GM19023 (cell line): ENCODE measurements at regions not wholly inside any gene's neighbourhood (a gene's known extent, or its start where the extent isn't known, plus 50 kb on each side); places are given as distances from the start of the nearest gene placed in this dataset.
"Not testable (repeated sequence)": the region's sequence is repeated elsewhere in the genome, so short reads cannot be mapped to it uniquely, and the experiment has no call there.

Source experiments
- ATAC-seq: cut with Tn5 transposase; IDR thresholded peaks from one replicate; pipeline ENCODE4 v1.9.1; 2021; ENCODE audit warnings: mild to moderate bottlenecking, moderate library complexity; ENCODE audit not compliant: unreplicated experiment

- no peak for ATAC-seq
These were observed 347.7 kb downstream of the NPIPA8 start for GRCh38 chr16:17988839-17989238.

GRCh38 chr16:17986991-17987390 lies 349.5 kb downstream of the NPIPA8 start:
- ATAC-seq, result no peak

DNA sequence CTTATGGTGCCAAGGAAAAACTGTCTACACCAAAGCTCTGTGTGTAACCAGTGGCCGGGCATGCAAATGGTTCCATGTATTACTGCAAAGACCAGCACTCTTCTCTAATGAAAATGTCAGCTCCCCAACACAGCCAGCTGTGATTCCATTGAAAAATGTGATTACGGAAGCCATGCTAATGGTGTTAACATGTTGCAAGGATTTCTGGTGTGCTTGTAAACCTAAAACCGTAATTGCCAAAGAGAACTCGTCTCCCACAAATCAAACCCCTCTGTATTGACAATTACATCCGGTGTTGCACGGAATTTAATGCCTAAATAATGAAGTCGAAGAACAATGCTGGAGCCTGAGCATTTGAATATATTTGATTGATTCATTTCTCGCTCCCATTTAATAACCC lies 351.7 kb downstream of the NPIPA8 start:
- no peak for ATAC-seq

GRCh38 chr16:17983847-17984639 lies 352.5 kb downstream of the NPIPA8 start:
- ATAC-seq, result no peak

- ATAC-seq, result no peak
These were observed 353.4 kb downstream of the NPIPA8 start for GRCh38 chr16:17983114-17983513.

- no peak for ATAC-seq
These were observed 359.3 kb downstream of the NPIPA8 start for GRCh38 chr16:17977260-17977659.

DNA sequence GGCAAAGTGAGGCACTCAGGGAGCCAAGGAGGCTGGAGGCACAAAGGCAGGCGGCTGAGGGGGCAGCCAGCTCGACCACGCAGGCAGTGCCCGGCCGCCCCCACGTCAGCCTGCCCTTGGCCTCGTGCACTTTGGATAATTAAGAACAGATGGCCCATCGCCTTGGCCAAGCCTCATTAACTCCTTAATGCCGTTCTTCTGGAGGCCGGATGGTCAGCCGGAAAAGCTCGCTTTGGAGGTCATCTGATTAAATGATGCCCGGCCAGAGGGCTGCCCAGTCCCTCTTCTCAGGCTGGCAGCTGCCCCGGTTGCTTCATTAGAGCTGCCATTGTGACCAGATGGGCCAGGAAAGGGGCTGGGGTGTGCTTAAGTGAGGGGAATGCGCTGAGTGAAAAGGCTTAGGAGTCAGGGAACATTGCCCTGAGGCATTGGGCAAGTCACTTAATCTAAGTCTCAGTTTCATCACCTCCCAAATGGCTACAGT lies 364.0 kb downstream of the NPIPA8 start:
- no peak for ATAC-seq

DNA sequence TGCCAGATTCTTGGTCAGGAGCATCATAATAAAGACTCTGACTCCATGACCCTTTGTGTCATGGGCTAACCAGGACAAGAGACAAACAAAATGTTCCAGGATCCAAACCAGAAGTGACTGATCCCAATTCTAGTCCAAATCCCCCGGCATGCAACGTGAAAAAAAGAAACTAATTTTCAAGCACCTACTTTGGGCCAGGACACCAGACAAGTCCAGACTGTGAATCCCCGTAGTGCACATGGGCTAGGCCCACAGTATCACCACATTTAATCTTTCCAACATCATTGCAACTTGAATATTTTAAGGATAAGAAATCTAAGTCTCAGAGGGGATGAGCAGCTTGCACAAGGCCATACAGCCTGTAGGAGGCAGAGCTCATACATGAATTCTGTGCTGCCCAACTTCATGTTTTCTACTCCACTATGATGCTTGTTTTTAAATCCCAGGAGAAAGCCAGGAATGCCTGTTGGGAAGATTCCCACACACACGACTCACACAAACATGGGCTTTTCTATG lies 365.7 kb downstream of the NPIPA8 start:
- ATAC-seq, result no peak

GRCh38 chr16:17970157-17970765 lies 366.3 kb downstream of the NPIPA8 start:
- ATAC-seq, result no peak

- ATAC-seq, result no peak
These were observed 371.2 kb downstream of the NPIPA8 start for GRCh38 chr16:17965133-17965900.

DNA sequence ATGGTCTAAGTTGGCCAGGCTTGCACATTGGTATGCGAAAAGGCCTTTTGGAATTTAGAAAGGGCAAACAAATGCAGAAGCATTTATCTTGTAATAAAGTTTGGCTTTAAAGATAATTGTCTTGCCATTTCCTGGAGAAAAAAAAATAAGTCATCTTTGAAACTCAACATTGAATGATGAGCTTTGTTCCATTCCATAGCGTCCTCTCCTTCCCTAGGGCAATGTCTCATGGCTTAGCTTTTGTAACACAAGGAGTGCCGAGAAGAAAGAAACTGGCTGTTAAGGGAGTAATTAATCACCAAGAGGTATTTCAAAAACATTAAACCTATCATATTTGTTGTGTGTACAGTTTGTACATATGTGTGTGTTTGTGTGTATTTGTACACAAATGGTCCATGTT lies 372.3 kb downstream of the NPIPA8 start:
- ATAC-seq, result no peak

- ATAC-seq, result no peak
These were observed 373.2 kb downstream of the NPIPA8 start for GRCh38 chr16:17963185-17963836.

- no peak for ATAC-seq
These were observed 373.8 kb downstream of the NPIPA8 start for GRCh38 chr16:17962726-17963125.

DNA sequence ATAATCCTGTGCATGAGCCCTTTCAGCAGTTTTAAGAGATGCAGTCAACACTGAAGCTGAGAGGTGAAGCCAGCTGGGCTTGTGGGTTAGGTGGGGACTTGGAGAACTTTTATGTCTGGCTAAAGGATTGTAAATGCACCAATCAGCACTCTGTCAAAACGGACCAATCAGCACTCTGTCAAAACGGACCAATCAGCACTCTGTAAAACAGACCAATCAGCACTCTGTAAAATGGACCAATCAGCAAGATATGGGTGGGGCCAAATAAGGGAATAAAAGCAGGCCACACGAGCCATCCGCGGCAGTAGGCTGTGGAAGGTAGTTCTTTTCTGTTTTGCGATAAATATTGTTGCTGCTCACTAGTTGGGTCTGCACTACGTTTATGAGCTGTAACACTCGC lies 374.7 kb downstream of the NPIPA8 start:
- not testable (repeated sequence) for ATAC-seq

DNA sequence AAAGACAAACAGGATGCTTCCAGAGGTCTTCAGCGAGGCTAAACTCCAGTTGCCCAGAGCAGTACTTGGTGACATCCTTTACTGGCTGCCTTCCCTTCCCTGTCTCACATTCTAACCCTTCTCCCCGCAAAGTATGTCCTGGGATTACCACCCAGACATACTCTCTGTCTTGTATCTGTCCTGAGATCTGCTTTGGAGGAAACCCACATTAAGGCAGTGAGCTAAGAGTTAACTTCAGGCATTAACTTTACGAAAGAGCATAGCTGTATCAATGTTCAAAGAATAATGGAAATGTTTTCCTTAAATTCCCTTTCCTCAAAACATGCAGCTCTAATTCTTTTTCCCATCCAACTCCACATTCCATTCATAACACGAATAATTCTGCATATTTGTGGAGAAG lies 385.2 kb downstream of the NPIPA8 start:
- no peak for ATAC-seq

DNA sequence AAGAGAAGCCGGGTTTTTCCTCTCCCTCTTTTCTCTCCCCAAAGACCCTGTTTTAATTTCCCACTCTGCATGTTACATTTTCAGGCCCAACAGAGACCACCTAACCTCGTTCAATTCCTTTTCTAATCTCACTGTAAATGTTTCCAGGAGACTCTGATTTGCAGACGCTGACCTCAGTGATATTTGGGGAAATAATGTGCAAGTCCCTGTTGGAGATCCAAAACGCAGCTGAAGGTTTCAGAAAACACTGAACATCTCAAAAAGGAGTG lies 386.6 kb downstream of the NPIPA8 start:
- ATAC-seq, result no peak

DNA sequence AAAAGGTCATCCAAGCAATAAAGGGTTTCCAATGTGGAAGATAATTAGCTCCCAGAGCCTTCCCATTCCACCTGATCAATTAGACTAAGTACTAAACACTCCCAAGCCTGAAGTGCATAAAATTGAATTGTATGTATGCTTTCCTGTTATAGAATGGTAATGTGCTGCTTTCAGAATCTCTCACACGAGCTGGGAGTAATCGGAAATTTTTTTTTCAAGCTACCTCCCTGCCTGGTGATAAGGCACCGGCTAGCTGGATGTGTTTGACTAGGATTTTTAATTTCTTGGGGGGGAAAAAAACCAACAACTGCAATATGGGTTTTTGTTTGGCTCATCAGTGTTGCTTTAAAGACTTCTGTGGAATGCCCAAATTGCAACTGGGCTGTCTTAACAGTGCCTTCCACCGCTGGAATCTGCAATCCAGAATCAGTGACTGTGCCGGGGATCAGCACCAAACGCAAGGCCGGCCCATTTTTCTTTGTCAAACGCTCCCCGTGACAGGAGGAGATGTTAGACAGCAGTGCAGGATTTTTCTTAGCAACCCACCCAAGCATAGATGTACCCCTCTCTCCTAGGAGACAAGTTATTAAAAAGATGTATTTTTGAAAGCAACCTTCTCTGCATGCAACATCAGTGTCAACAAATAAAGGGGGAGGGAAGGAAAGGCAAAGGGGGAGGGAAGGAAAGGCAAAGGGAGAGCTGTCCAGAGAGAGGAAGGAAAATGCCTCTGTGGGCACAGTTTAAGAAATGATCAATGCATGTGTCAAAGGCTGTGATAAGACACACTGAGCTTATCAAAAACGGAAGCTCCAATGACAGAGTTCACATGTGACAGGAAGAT lies 387.2 kb downstream of the NPIPA8 start:
- no peak for ATAC-seq

- no peak for ATAC-seq
These were observed 388.9 kb downstream of the NPIPA8 start for GRCh38 chr16:17947637-17948036.

GRCh38 chr16:17947165-17947564 lies 389.4 kb downstream of the NPIPA8 start:
- no peak for ATAC-seq

DNA sequence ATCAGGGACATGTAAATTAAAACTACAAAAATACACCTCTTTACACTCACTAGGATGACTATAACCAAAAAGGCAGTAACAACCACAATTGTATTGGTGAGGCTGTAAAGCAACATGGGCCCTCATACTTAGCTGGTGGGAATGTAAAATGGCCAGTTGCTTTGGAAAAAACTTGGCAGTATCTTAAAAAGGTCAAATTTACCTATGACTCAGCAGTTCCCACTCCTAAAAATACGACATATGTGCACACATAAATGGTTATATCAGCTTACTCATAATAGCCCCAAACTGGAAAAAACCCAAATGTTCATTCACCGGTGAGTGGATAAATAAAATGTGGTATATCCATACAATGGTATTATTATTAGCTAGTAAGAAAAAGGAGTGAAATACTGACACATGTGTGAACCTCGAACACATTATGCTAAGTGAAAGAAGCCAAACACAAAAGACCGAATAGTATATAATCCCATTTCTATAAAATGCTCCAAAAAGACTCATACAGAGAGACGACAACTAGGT lies 391.4 kb downstream of the NPIPA8 start:
- no peak for ATAC-seq
